B cell (primary cell): ENCODE measurements at regions not wholly inside any gene's neighbourhood (a gene's known extent, or its start where the extent isn't known, plus 50 kb on each side); places are given as distances from the start of the nearest gene placed in this dataset.

Experiments used
- EZH2 ChIP-seq: IDR thresholded peaks from 2 replicates; pipeline ENCODE4 v1.6.1; 2012; ENCODE audit warnings: borderline replicate concordance, low read depth, mild to moderate bottlenecking, moderate library complexity, low read length; ENCODE audit not compliant: insufficient read depth, poor library complexity, severe bottlenecking
- TF ChIP-seq, protein P1 (sequence below): fragments of 200-600 bp; IDR thresholded peaks from one replicate; pipeline ENCODE4 v1.8.0; 2022; ENCODE audit warnings: antibody characterized with exemption, mild to moderate bottlenecking

DNA sequence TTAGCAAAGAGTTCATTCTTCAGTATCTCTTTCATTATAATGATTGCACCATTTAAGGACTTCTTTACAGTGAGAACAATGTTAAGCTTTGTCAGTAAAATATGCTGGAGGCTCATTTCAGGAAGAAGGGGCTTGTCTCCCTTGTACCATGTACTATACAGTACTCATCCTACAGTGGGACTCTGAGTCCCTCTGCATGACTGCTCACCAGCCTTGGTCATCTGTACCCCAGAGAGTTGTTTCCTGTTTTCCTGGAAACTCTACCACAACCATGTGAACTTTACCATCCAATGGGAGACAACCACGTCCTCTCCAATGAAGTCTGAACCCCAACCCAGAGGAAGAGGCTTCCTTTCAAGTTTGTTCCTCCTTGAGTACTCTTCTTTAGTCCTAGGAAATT lies 1171.1 kb upstream of the CRIM1 start:
- TF ChIP-seq, protein P1, sequence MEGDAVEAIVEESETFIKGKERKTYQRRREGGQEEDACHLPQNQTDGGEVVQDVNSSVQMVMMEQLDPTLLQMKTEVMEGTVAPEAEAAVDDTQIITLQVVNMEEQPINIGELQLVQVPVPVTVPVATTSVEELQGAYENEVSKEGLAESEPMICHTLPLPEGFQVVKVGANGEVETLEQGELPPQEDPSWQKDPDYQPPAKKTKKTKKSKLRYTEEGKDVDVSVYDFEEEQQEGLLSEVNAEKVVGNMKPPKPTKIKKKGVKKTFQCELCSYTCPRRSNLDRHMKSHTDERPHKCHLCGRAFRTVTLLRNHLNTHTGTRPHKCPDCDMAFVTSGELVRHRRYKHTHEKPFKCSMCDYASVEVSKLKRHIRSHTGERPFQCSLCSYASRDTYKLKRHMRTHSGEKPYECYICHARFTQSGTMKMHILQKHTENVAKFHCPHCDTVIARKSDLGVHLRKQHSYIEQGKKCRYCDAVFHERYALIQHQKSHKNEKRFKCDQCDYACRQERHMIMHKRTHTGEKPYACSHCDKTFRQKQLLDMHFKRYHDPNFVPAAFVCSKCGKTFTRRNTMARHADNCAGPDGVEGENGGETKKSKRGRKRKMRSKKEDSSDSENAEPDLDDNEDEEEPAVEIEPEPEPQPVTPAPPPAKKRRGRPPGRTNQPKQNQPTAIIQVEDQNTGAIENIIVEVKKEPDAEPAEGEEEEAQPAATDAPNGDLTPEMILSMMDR: no peak
- TF ChIP-seq EZH2: no peak
